ENCODE measurements at regions not wholly inside any gene's neighbourhood (a gene's known extent, or its start where the extent isn't known, plus 50 kb on each side); places are given as distances from the start of the nearest gene placed in this dataset.

DNA sequence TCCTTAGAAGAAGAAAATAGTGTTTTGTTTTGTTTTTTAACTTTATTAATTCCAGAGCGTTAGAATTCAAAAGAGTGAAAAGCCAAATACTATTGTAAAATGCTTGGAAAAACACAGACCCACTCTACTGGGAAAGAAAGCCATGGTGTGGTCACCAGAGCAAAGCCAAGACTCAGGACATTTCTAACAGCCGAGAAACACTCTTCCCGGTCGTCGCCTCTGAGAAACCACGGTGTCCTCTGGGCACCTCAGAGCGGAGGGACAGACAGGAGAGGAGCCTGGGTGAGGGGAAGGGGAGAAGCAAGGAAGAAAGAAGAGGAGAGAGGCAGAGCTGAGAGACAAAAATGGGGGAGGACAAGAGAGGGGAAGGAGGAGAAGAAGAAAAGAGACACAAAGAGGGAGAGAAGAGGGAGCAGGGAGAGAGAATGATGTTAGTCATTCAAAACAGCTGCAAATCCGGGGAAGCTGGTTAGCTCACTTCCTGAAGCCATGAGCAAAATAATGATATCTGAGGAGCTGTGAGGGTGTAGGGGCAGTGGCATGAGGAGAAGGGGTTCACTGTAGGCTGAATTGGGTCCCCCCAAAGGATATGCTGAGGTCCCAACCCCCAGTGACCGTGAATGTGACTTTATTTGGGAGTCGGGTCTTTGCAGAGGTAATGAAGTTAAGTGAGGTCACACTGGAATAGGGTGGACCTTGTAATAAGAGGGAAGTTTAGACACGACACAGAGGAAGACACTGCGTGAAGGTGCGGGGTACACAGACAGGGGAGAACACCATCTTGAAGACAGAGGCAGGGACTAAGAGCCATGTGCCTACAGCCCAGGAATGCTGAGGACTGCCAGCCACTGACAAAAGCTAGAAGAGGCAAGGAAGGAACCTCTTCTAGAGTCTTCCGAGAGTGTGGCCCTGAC, 58.2 kb upstream of the DMRTB1 start:
- DNase-seq (ENCODE audit: extremely low spot score), result no peak
- ChIA-PET CTCF (interaction anchor here (1.2 kb wide), 1 partner anchor 8 kb away, joined by 4 read pairs; no protein-coding TSS in a partner anchor), POLR2A (no interaction called here)
- TF ChIP-seq FOXM1 (IDR thresholded peaks at IDR 0.05; ENCODE audit: borderline replicate concordance) (no peak), HDGF (IDR thresholded peaks at IDR 0.05; ENCODE audit: borderline replicate concordance) (no peak), SUZ12 (IDR thresholded peaks at IDR 0.05) (no peak), ARNT (IDR thresholded peaks at IDR 0.05) (no peak), FOXK2 (IDR thresholded peaks at IDR 0.05) (no peak), FOXA1 (IDR thresholded peaks at IDR 0.05) (no peak), NFRKB (IDR thresholded peaks at IDR 0.05) (no peak), BHLHE40 (IDR thresholded peaks at IDR 0.05; ENCODE audit: borderline replicate concordance) (no peak), L3MBTL2 (conservative IDR thresholded peaks at IDR 0.05) (no peak)
- TF ChIP-seq, protein P1, sequence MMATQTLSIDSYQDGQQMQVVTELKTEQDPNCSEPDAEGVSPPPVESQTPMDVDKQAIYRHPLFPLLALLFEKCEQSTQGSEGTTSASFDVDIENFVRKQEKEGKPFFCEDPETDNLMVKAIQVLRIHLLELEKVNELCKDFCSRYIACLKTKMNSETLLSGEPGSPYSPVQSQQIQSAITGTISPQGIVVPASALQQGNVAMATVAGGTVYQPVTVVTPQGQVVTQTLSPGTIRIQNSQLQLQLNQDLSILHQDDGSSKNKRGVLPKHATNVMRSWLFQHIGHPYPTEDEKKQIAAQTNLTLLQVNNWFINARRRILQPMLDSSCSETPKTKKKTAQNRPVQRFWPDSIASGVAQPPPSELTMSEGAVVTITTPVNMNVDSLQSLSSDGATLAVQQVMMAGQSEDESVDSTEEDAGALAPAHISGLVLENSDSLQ (IDR thresholded peaks at IDR 0.05), result no peak

DNA sequence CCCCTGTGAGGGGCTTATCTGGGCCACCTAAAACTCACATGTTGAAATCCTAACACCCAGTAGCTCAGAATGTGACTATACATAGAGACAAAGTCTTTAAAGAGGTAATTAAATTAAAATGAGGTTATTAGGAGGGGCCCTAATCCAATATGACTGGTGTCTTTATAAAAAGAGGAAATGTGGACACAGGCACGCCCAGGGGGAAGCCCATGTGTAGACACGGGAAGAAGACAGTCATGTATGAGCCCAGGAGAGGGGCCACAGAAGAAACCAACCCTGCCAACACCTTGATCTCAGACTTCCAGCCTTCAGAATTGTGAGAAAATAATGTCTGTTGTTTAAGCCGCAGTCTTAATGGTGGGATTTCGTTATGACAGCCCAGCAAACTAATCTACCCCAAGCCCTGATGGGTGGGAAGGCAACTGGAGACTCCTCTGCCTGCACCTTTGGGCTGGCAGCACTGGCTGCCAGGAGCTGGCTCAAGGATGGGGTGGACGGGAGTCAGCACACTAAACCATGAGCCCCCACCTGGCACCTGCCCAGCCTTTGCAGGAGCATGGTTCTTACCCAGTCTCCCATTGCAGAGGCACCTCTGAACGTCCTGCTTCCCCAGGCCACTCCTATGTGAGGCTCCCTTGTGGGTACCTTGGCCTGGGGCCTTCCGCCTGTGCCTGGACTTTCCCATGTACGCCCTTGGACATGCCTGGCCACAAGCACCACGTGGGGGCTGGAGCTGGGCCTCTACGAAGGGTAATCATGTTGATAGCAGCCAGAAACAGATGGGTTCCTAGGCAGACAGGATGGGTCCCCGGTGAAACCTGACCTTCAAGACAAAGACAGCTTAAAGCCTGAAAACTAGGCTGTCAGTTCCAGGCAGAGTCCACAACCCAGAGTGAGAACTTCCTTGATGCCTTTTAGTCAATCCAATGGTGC, 57.1 kb upstream of the DMRTB1 start:
- POLR2A ChIA-PET, result no interaction called here
- CTCF ChIA-PET, result interaction anchor here (1.2 kb wide), 1 partner anchor 9 kb away, joined by 4 read pairs; no protein-coding TSS in a partner anchor
- TF ChIP-seq ARNT (IDR thresholded peaks at IDR 0.05) (no peak), HDGF (IDR thresholded peaks at IDR 0.05; ENCODE audit: borderline replicate concordance) (no peak), FOXA1 (IDR thresholded peaks at IDR 0.05) (no peak), ZNF384 (IDR thresholded peaks at IDR 0.05) (no peak), FOXM1 (IDR thresholded peaks at IDR 0.05; ENCODE audit: borderline replicate concordance) (no peak), TARDBP (IDR thresholded peaks at IDR 0.05) (no peak), L3MBTL2 (conservative IDR thresholded peaks at IDR 0.05) (no peak), NFRKB (IDR thresholded peaks at IDR 0.05) (no peak), ELF4 (IDR thresholded peaks at IDR 0.05) (no peak), SP1 (IDR thresholded peaks at IDR 0.05) (no peak), BHLHE40 (IDR thresholded peaks at IDR 0.05; ENCODE audit: borderline replicate concordance) (no peak), LEF1 (IDR thresholded peaks at IDR 0.05; ENCODE audit: borderline replicate concordance) (no peak), FOXK2 (IDR thresholded peaks at IDR 0.05) (no peak), CTBP1 (IDR thresholded peaks at IDR 0.05; ENCODE audit: borderline replicate concordance) (no peak), SUZ12 (IDR thresholded peaks at IDR 0.05) (no peak)
- TF ChIP-seq, protein P1 (IDR thresholded peaks at IDR 0.05), result no peak
- no peak for DNase-seq (ENCODE audit: extremely low spot score)

DNA sequence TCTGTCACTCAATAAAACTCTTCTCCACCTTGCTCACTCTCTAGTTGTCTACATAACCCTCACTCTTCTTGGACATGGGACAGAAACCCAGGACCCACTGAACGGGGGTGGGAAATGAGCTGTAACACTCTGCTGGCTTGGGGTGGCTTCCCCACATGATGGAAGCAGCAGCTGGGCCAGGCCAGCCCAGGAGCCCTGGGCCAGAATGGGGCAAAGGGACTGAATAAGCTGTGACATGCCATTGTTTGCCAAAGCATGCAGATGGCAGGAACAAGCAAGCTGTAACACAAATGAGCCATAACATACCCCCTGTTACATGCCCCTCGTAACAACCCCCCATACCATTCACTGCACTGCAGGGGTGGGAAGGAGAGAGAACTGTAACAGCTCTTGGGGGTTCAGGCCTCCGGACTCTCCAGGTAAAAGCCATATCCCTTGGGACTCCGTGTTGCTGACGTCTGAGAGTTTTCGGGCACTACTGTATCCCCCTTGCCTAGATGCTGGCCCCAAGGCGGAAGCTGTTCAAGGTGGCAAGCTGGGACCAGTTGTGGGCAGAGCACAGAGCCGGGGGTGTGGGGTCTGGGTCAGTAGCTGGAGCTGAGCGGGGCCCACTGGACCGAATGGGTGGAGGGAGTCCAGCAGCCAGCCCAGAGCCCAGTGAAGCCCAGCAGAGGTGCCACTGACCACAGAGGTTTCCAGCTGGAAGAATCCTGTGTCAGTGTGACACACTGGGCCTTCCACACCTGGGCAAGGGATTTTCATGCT, 56.1 kb upstream of the DMRTB1 start:
- no peak for DNase-seq (ENCODE audit: extremely low spot score)
- no peak for TF ChIP-seq FOXM1 (IDR thresholded peaks at IDR 0.05; ENCODE audit: borderline replicate concordance)
- no peak for TF ChIP-seq TARDBP (IDR thresholded peaks at IDR 0.05)
- POLR2A ChIA-PET, result no interaction called here
- CTCF ChIA-PET, result interaction anchor here (1.6 kb wide), 1 partner anchor 7 kb away, joined by 3 read pairs; no protein-coding TSS in a partner anchor

DNA sequence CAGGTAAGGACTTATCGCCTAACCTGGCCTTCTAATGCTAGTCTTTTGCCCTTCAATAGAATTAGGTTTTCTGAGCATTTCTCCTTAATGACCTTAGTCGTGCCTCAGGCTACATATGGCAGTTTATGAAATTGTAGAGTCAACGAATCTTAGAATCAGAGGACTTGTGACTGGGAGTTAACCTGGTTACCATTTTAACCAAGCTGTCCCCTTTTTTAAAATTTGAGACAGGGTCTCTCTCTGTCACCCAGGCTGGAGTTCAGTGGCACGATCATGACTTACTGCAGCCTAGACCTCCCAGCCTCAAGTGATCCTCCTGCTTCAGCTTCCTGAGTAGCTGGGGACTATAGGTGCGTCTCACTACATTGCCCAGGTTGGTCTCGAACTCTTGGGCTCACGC, 53.5 kb upstream of the DMRTB1 start:
- TF ChIP-seq TARDBP (IDR thresholded peaks at IDR 0.05) (no peak), HDGF (IDR thresholded peaks at IDR 0.05; ENCODE audit: borderline replicate concordance) (no peak), FOXM1 (IDR thresholded peaks at IDR 0.05; ENCODE audit: borderline replicate concordance) (no peak), SP1 (IDR thresholded peaks at IDR 0.05) (no peak), ZNF384 (IDR thresholded peaks at IDR 0.05) (no peak), SUZ12 (IDR thresholded peaks at IDR 0.05) (no peak)
- no peak for DNase-seq (ENCODE audit: extremely low spot score)
- POLR2A ChIA-PET, result no interaction called here
- CTCF ChIA-PET, result interaction anchor here (0.6 kb wide), 1 partner anchor 18 kb away, joined by 3 read pairs; no protein-coding TSS in a partner anchor

DNA sequence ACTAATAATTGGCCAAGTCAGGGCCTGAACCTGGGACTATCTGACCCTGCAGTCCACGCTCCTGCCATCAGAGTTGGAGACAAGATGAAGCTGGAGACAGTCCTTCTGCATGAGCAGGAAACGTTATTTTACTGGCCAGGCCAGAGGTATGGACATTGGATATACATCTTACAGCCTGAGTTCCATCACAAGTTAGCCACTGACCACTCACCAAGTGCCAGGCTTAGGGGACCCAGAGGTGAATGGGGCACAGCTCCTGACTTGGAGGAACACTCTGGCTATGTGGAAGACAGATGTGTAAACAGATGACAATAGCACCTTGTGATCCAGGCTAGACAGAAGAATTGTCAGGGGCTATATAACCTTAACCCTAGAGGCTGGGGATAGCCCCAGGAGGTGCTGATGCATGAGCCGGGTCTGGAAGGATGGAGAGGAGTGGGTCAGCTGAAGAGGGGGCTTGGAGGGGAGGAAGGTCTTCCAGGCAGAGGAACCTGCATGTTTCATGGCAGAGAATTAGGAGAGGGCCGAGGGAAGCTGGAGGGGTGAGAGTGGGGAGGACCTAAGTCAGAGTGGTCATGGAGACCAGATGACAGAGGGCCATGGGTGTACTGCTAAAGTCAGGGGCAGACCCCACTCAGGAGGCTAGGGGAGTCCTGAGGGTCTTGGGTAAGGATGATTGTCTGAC, 52.5 kb upstream of the DMRTB1 start:
- no peak for DNase-seq (ENCODE audit: extremely low spot score)
- ChIA-PET CTCF (no interaction called here), POLR2A (no interaction called here)
- TF ChIP-seq NFRKB (IDR thresholded peaks at IDR 0.05), result no peak
- no peak for TF ChIP-seq FOXM1 (IDR thresholded peaks at IDR 0.05; ENCODE audit: borderline replicate concordance)
- no peak for TF ChIP-seq TARDBP (IDR thresholded peaks at IDR 0.05)
- TF ChIP-seq ELF4 (IDR thresholded peaks at IDR 0.05), result no peak
- TF ChIP-seq FOXK2 (IDR thresholded peaks at IDR 0.05), result no peak
- no peak for TF ChIP-seq ARNT (IDR thresholded peaks at IDR 0.05)
- TF ChIP-seq SP1 (IDR thresholded peaks at IDR 0.05), result no peak
- TF ChIP-seq SUZ12 (IDR thresholded peaks at IDR 0.05), result no peak
- no peak for TF ChIP-seq HDGF (IDR thresholded peaks at IDR 0.05; ENCODE audit: borderline replicate concordance)
